Loucy (cell line): ENCODE measurements at regions not wholly inside any gene's neighbourhood (a gene's known extent, or its start where the extent isn't known, plus 50 kb on each side); places are given as distances from the start of the nearest gene placed in this dataset.

Source experiments
- H2AFZ ChIP-seq: fragments of 200-600 bp; sonication (generic); 2 replicates; pipeline ENCODE4 v1.6.0; 2016; ENCODE audit warnings: antibody characterized with exemption, mild to moderate bottlenecking, low read length, moderate library complexity
- H3F3A ChIP-seq: fragments of 200-600 bp; 2 replicates; pipeline ENCODE4 v1.6.0; 2016; ENCODE audit warnings: antibody characterized with exemption, low read depth, mild to moderate bottlenecking
- H3K27me3 ChIP-seq: fragments of 200-600 bp; sonication (generic); 2 replicates; pipeline ENCODE4 v1.6.1; 2014; ENCODE audit warnings: low read length, mild to moderate bottlenecking; ENCODE audit not compliant: insufficient read depth, poor library complexity, severe bottlenecking
- H3K36me3 ChIP-seq: fragments of 200-600 bp; sonication (generic); 2 replicates; pipeline ENCODE4 v1.6.1; 2016; ENCODE audit warnings: low read length; ENCODE audit not compliant: insufficient read depth
- H3K4me1 ChIP-seq: fragments of 200-600 bp; sonication (generic); 2 replicates; pipeline ENCODE4 v1.5.1; 2014; ENCODE audit warnings: low read length, mild to moderate bottlenecking; ENCODE audit not compliant: insufficient read depth, poor library complexity, severe bottlenecking
- H3K4me2 ChIP-seq: fragments of 200-600 bp; sonication (generic); 2 replicates; pipeline ENCODE4 v1.6.0; 2014; ENCODE audit warnings: antibody characterized with exemption, low read length, low read depth, mild to moderate bottlenecking; ENCODE audit not compliant: poor library complexity, severe bottlenecking
- H3K4me3 ChIP-seq: fragments of 200-600 bp; sonication (generic); 2 replicates; pipeline ENCODE4 v1.5.1; 2014; ENCODE audit warnings: low read length, mild to moderate bottlenecking, mixed read lengths; ENCODE audit not compliant: poor library complexity, severe bottlenecking
- H3K79me2 ChIP-seq: fragments of 200-600 bp; sonication (generic); 2 replicates; pipeline ENCODE4 v1.6.1; 2014; ENCODE audit warnings: low read length; ENCODE audit not compliant: insufficient read depth
- H3K9ac ChIP-seq: fragments of 200-600 bp; sonication (generic); 2 replicates; pipeline ENCODE4 v1.6.0; 2014; ENCODE audit warnings: mild to moderate bottlenecking, low read depth, low read length, moderate library complexity; ENCODE audit not compliant: poor library complexity, severe bottlenecking
- H3K9me2 ChIP-seq: fragments of 200-600 bp; sonication (generic); replicated peaks from 2 replicates; pipeline ENCODE4 v1.6.1; 2016; ENCODE audit warnings: low read depth, low read length, mixed read lengths
- H3K9me3 ChIP-seq: fragments of 200-600 bp; sonication (generic); 2 replicates; pipeline ENCODE4 v1.6.1; 2014; ENCODE audit warnings: mild to moderate bottlenecking, antibody characterized with exemption, low read length, low read depth; ENCODE audit not compliant: insufficient read depth
- H4K20me1 ChIP-seq: fragments of 200-600 bp; sonication (generic); 2 replicates; pipeline ENCODE4 v1.6.0; 2014; ENCODE audit warnings: antibody characterized with exemption, low read length, mild to moderate bottlenecking; ENCODE audit not compliant: insufficient read depth, poor library complexity, severe bottlenecking
- CTCF ChIP-seq: fragments of 200-600 bp; sonication (generic); conservative IDR thresholded peaks from 2 replicates; pipeline ENCODE4 v1.5.1; 2014; ENCODE audit warnings: mild to moderate bottlenecking, antibody characterized with exemption, low read length
- EZH2phosphoT487 ChIP-seq: fragments of 200-600 bp; IDR thresholded peaks from 2 replicates; pipeline ENCODE4 v1.6.1; 2018; ENCODE audit warnings: antibody characterized with exemption, mild to moderate bottlenecking, moderate library complexity, borderline replicate concordance

DNA sequence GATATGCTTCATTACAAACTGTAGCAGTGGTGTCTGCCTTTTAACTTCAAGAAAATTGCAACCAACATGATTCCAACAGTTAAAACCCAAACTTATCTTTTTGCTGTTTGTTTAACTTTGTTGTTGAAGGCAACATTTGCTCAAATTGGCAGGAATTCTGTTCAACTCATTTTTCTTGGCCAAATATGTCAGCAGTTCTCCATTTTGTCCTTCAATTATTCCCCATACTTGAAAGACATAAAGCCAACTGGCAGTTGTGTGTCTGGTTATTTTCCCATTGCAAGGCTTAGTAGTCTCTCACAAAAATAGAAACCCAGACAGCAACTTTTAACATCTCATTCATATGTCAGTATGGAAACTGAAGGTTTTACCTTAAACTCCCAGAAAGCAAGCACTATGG is 146.3 kb downstream of the LRIG3 start:
- H2AFZ ChIP-seq = no peak overlapping the region
- H3K36me3 ChIP-seq = no peaks in the 10 kb centered on the region
- H3K9me3 ChIP-seq = no peaks in the 10 kb centered on the region
- no peaks in the 10 kb centered on the region for H3K9me2 ChIP-seq
- no peak overlapping the region for H3K4me3 ChIP-seq
- no peak overlapping the region for H3K9ac ChIP-seq
- H3K4me1 ChIP-seq = no peaks in the 10 kb centered on the region
- no peaks in the 10 kb centered on the region for H4K20me1 ChIP-seq
- TF ChIP-seq CTCF (no peak), EZH2phosphoT487 (no peak)
- H3F3A ChIP-seq = no peaks in the 10 kb centered on the region
- no peaks in the 10 kb centered on the region for H3K27me3 ChIP-seq
- H3K4me2 ChIP-seq = no peak overlapping the region
- H3K79me2 ChIP-seq = no peaks in the 10 kb centered on the region

- Histone ChIP-seq H2AFZ (no peak overlapping the region), H3K9ac (no peak overlapping the region), H3K9me2 (no peaks in the 10 kb centered on the region), H3K4me2 (no peak overlapping the region), H3K9me3 (no peaks in the 10 kb centered on the region), H4K20me1 (no peaks in the 10 kb centered on the region), H3K79me2 (no peaks in the 10 kb centered on the region), H3F3A (no peaks in the 10 kb centered on the region), H3K4me3 (no peak overlapping the region), H3K4me1 (no peaks in the 10 kb centered on the region), H3K36me3 (no peaks in the 10 kb centered on the region), H3K27me3 (no peaks in the 10 kb centered on the region)
- TF ChIP-seq EZH2phosphoT487 = no peak
- TF ChIP-seq CTCF = no peak
Measured at GRCh38 chr12:58774731-58775130, 145.6 kb downstream of the LRIG3 start.

- Histone ChIP-seq H3K27me3 (no peaks in the 10 kb centered on the region), H3K4me1 (no peaks in the 10 kb centered on the region), H4K20me1 (no peaks in the 10 kb centered on the region), H3K9me3 (no peaks in the 10 kb centered on the region), H3K9me2 (no peaks in the 10 kb centered on the region), H3K79me2 (no peaks in the 10 kb centered on the region), H3F3A (no peaks in the 10 kb centered on the region), H3K4me3 (no peak overlapping the region), H3K36me3 (no peaks in the 10 kb centered on the region), H3K9ac (no peak overlapping the region), H2AFZ (no peak overlapping the region), H3K4me2 (no peak overlapping the region)
- TF ChIP-seq EZH2phosphoT487 (no peak), CTCF (no peak)
Measured at GRCh38 chr12:58775396-58775795, 144.9 kb downstream of the LRIG3 start.
